B cell (primary cell): ENCODE measurements at regions not wholly inside any gene's neighbourhood (a gene's known extent, or its start where the extent isn't known, plus 50 kb on each side); places are given as distances from the start of the nearest gene placed in this dataset.

Experiments used
- ATAC-seq: fragments of 200-7000 bp; cut with Tn5 transposase; one replicate; pipeline ENCODE4 v1.10.0; 2021; ENCODE audit warnings: low read depth, mild to moderate bottlenecking, moderate number of reproducible peaks, moderate library complexity
- CTCF ChIA-PET: fragments of 350-600 bp; sonication (Branson Sonifier 250); formaldehyde crosslinking; loops from one replicate; lab custom pipeline; 2021; ENCODE audit warnings: antibody characterized with exemption, inconsistent platforms; lab: Charles Lee
- POLR2A ChIA-PET: fragments of 350-600 bp; sonication (Branson Sonifier 250); formaldehyde crosslinking; loops from one replicate; lab custom pipeline; 2021; ENCODE audit warnings: antibody characterized with exemption; lab: Charles Lee
- DNase-seq: peaks from one replicate; pipeline ENCODE4 v3.0.0; 2013
- H2AFZ ChIP-seq: 2 replicates; pipeline ENCODE4 v1.6.1; 2012; ENCODE audit warnings: mild to moderate bottlenecking, low read depth, low read length; ENCODE audit not compliant: insufficient read depth, poor library complexity, severe bottlenecking
- H3K27ac ChIP-seq, 2 donors: 1 replicate in 1 of 2; 2 replicates in 1 of 2; pipeline ENCODE4 v1.5.1; 2012 to 2013; ENCODE audit warnings: low read length in 2 of 2, mild to moderate bottlenecking in 2 of 2, moderate library complexity in 1 of 2
- H3K27me3 ChIP-seq, 4 experiments: fragments of 200-600 bp in 1 of 4; sonication (generic) in 1 of 4; replicated peaks in 1 of 4; 1 replicate in 2 of 4; 2 replicates in 2 of 4; pipeline versions ENCODE4 v1.6.1 to v1.7.0; 2013 to 2016; ENCODE audit warnings: low read length in 3 of 4, mild to moderate bottlenecking in 2 of 4, mixed read lengths in 1 of 4, moderate library complexity in 1 of 4; ENCODE audit not compliant: insufficient read depth in 4 of 4, control insufficient read depth in 3 of 4; ENCODE audit errors: control extremely low read depth in 1 of 4
- H3K36me3 ChIP-seq, 2 experiments: replicated peaks in 1 of 2; 1 replicate in 1 of 2; 2 replicates in 1 of 2; pipeline versions ENCODE4 v1.6.1 to v1.7.1; 2013; ENCODE audit warnings: low read length in 1 of 2; ENCODE audit not compliant: insufficient read depth in 2 of 2, control insufficient read depth in 1 of 2; ENCODE audit errors: control extremely low read depth in 1 of 2, extremely low read depth in 1 of 2
- H3K4me1 ChIP-seq, 2 donors: fragments of 200-600 bp in 1 of 2; sonication (generic) in 1 of 2; 1 replicate in 1 of 2; 2 replicates in 1 of 2; pipeline versions ENCODE4 v1.5.1 to v1.6.1; 2013 to 2017; ENCODE audit warnings: low read length in 2 of 2; ENCODE audit not compliant: control insufficient read depth in 2 of 2, insufficient read depth in 2 of 2
- H3K4me2 ChIP-seq: replicated peaks from 2 replicates; pipeline ENCODE3; 2012; ENCODE audit warnings: mild to moderate bottlenecking, low read depth, low read length; ENCODE audit not compliant: poor library complexity, severe bottlenecking
- H3K4me3 ChIP-seq, 5 experiments: fragments of 200-600 bp in 1 of 5; sonication (generic) in 1 of 5; 1 replicate in 3 of 5; 2 replicates in 2 of 5; pipeline versions ENCODE4 v1.5.1 to v1.7.0; 2011 to 2016; ENCODE audit warnings: low read length in 4 of 5, mild to moderate bottlenecking in 4 of 5, low read depth in 2 of 5, control low read depth in 1 of 5, moderate library complexity in 1 of 5; ENCODE audit not compliant: insufficient read depth in 1 of 5; ENCODE audit errors: control extremely low read depth in 1 of 5, extremely low read depth in 1 of 5
- H3K79me2 ChIP-seq: fragments of 200-600 bp; sonication (generic); one replicate; pipeline ENCODE4 v1.6.0; 2016; ENCODE audit warnings: low read length; ENCODE audit not compliant: control insufficient read depth, insufficient read depth
- H3K9ac ChIP-seq: fragments of 200-600 bp; sonication (generic); 2 replicates; pipeline ENCODE4 v1.6.1; 2017; ENCODE audit warnings: mild to moderate bottlenecking, low read length, moderate library complexity
- H3K9me3 ChIP-seq, 3 donors: one replicate each; pipeline versions ENCODE4 v1.6.1 to v1.7.1; 2013; ENCODE audit warnings: low read length in 2 of 3; ENCODE audit not compliant: control insufficient read depth in 2 of 3, insufficient read depth in 1 of 3; ENCODE audit errors: control extremely low read depth in 1 of 3
- H4K20me1 ChIP-seq: 2 replicates; pipeline ENCODE4 v1.6.0; 2012; ENCODE audit warnings: mild to moderate bottlenecking, low read length; ENCODE audit not compliant: insufficient read depth, control insufficient read depth, poor library complexity, severe bottlenecking
- H3K27ac Mint-ChIP-seq: one replicate; pipeline ENCODE4 v1.8.0; 2021; ENCODE audit warnings: mixed read lengths
- H3K27me3 Mint-ChIP-seq: one replicate; pipeline ENCODE4 v1.8.0; 2021; ENCODE audit warnings: mixed read lengths
- H3K4me1 Mint-ChIP-seq: one replicate; pipeline ENCODE4 v1.8.0; 2021; ENCODE audit warnings: mixed read lengths
- H3K4me3 Mint-ChIP-seq: one replicate; pipeline ENCODE4 v1.8.0; 2021; ENCODE audit warnings: mixed read lengths
- H3K9me3 Mint-ChIP-seq: one replicate; pipeline ENCODE4 v1.8.0; 2022; ENCODE audit warnings: mixed read lengths; ENCODE audit not compliant: insufficient read depth
- EZH2 ChIP-seq: IDR thresholded peaks from 2 replicates; pipeline ENCODE4 v1.6.1; 2012; ENCODE audit warnings: borderline replicate concordance, low read depth, mild to moderate bottlenecking, moderate library complexity, low read length; ENCODE audit not compliant: insufficient read depth, poor library complexity, severe bottlenecking
- whole genome bisulfite sequencing: methylation state at CpG from one replicate; pipeline ENCODE4 v1.1.5; 2013; ENCODE audit warnings: missing lambda C conversion rate; ENCODE audit not compliant: insufficient coverage; 5-methylcytosine and 5-hydroxymethylcytosine counted together
- intact Hi-C: fragments of 100-400 bp; cut with micrococcal nuclease; formaldehyde crosslinking; loops from one replicate; pipeline ENCODE4 v1.10.0; 2022
- TF ChIP-seq, protein P1 (sequence below): fragments of 200-600 bp; IDR thresholded peaks from one replicate; pipeline ENCODE4 v1.8.0; 2022; ENCODE audit warnings: antibody characterized with exemption, mild to moderate bottlenecking

GRCh38 chr10:31586723-31587638 is 268.0 kb downstream of the ZEB1 start:
- WGBS = 38% methylated on average over 21 of the region's 22 CpGs
- Mint-ChIP-seq H3K4me1 (peaks cover 9% of the 10 kb centered on the region), H3K27ac (no peak overlapping the region), H3K4me3 (peak overlapping the region; percentile 13), H3K9me3 (peaks cover 4% of the 10 kb centered on the region), H3K27me3 (peaks cover 45% of the 10 kb centered on the region)
- TF ChIP-seq EZH2 = no peak
- TF ChIP-seq, protein P1, sequence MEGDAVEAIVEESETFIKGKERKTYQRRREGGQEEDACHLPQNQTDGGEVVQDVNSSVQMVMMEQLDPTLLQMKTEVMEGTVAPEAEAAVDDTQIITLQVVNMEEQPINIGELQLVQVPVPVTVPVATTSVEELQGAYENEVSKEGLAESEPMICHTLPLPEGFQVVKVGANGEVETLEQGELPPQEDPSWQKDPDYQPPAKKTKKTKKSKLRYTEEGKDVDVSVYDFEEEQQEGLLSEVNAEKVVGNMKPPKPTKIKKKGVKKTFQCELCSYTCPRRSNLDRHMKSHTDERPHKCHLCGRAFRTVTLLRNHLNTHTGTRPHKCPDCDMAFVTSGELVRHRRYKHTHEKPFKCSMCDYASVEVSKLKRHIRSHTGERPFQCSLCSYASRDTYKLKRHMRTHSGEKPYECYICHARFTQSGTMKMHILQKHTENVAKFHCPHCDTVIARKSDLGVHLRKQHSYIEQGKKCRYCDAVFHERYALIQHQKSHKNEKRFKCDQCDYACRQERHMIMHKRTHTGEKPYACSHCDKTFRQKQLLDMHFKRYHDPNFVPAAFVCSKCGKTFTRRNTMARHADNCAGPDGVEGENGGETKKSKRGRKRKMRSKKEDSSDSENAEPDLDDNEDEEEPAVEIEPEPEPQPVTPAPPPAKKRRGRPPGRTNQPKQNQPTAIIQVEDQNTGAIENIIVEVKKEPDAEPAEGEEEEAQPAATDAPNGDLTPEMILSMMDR = no peak
- CTCF ChIA-PET = no interaction called here
- DNase-seq = no peak
- POLR2A ChIA-PET = no interaction called here
- Histone ChIP-seq H3K9me3 (peaks cover 0 to 26% (median 6%) of the 10 kb centered on the region in 3 donors), H3K27ac (no peak overlapping the region), H2AFZ (peak overlapping the region; percentile 20), H3K36me3 (no peaks in the 10 kb centered on the region), H3K27me3 (peaks cover 0 to 18% (median 0%) of the 10 kb centered on the region in 4 experiments), H3K4me2 (peak overlapping the region; percentile 33), H3K4me1 (peaks cover 9% of the 10 kb centered on the region in 2 donors), H3K4me3 (peak overlapping the region in 2 of 5 experiments; percentile 5 to 7), H3K9ac (peak overlapping the region; percentile 14), H4K20me1 (no peaks in the 10 kb centered on the region), H3K79me2 (no peaks in the 10 kb centered on the region)
- ATAC-seq = no peak
- intact Hi-C loops = no loop called here

DNA sequence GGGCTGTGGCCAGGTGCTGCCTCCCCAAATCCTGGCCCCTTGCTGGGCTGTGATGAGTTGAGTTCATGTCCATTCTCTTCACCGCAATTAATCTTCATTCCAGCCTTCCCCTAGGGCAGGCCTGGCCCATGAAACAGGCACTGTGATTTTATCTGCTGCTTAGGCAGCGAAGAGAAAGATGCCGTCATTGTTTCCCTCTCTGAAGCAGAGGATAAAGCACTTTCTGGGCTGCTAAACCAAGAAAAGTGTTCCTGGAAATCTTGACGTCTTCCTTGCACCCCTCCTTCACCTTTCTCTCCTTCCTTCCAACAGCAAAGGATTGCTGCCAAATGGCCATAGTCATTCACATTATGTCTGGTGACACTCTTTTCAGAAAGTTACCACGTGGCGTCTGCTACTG is 265.9 kb downstream of the ZEB1 start:
- Histone ChIP-seq H2AFZ (no peak overlapping the region), H3K4me1 (peaks cover 9 to 12% of the 10 kb centered on the region in 2 donors), H3K9ac (no peak overlapping the region), H3K27me3 (peaks cover 0 to 18% (median 0%) of the 10 kb centered on the region in 4 experiments), H3K4me2 (no peak overlapping the region), H3K79me2 (no peaks in the 10 kb centered on the region), H3K4me3 (no peak overlapping the region), H3K27ac (no peak overlapping the region), H3K9me3 (peaks cover 0 to 26% (median 0%) of the 10 kb centered on the region in 3 donors), H4K20me1 (no peaks in the 10 kb centered on the region), H3K36me3 (no peaks in the 10 kb centered on the region)
- H3K27ac Mint-ChIP-seq = no peak overlapping the region
- no peak for TF ChIP-seq EZH2
- TF ChIP-seq, protein P1 = no peak
- H3K9me3 Mint-ChIP-seq = no peaks in the 10 kb centered on the region
- peaks cover 11% of the 10 kb centered on the region for H3K4me1 Mint-ChIP-seq
- 100% methylated on average over 3 of the region's 6 CpGs for WGBS
- intact Hi-C loops = no loop called here
- peaks cover 32% of the 10 kb centered on the region for H3K27me3 Mint-ChIP-seq
- ATAC-seq = no peak
- no peak for DNase-seq
- CTCF ChIA-PET = no interaction called here
- no peak overlapping the region for H3K4me3 Mint-ChIP-seq
- POLR2A ChIA-PET = no interaction called here
